DMS153 treated with DMSO at 0.1 percent for 48 hours (cell line): ENCODE measurements at regions not wholly inside any gene's neighbourhood (a gene's known extent, or its start where the extent isn't known, plus 50 kb on each side); places are given as distances from the start of the nearest gene placed in this dataset.
"Not testable (repeated sequence)": the region's sequence is repeated elsewhere in the genome, so short reads cannot be mapped to it uniquely, and the experiment has no call there.

Experiments used
- DNase-seq: peaks from one replicate; lab custom pipeline; 2025; ENCODE audit not compliant: unreplicated experiment; lab: John Stamatoyannopoulos, UW

DNA sequence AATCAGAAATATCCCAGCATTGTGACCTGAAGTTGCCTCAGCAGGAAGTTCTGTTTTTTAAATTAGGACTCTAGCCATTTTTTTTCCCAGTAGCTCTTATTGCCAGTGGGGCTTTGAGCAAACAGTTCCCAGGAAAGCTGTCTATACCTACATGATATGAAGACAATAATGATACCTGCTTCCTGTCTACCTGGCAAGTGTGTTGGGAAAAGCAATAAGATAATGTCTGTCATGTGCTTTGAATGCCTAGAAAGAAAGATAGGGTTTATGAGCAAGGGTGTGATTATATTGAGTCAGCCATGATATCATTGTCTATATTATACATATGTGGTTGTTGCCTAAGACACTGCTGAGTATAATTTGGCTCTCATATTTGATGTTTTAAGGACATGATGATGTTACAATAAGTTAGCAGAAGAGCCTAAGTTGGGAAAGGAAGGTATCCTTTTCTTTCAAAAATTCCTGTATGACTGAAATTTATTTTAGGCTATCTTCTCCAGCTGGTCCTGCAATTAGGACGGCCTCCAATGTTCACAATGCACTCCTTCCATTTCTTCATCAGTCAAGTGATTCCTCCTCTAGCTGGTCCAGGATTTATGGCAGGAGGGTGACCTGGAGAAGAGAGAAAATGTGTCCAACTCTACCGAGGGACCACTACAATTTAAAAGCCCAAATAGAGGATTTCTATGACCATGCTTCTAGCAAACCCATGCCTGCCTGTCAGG is 99.6 kb upstream of the CDC42BPA start:
- DNase-seq, result peak; percentile 33

DNA sequence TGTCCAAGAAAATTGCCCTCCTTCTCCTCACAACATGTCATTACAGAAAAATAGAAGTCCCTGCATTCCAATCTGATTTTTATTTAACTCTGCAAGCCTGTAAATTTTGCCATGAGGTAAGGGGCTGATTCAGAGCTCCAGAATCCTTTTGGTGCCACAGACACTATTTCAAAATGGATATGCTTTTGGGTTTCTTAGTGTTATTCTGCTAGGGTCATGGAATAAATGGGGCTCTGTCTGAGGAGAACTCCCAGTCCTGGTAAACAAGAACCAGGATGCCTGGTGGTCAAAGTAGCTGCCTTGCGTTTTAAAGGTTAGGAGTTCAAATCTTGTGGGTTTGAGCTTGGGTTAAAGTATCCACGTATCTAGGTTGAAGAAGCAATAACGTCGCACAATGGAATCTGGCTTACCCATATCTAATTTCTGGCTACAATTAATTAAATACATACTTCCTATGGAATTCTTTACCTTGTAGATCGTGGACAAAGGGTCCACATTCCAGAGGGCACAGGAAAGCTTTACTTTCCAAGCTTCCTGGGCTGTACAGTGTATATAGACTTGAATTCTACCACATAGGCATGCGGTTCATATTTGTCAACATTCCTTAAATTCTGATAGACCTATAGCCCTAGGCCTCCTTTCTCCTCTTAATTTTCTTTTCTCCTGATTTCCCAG is 98.0 kb upstream of the CDC42BPA start:
- no peak for DNase-seq

DNA sequence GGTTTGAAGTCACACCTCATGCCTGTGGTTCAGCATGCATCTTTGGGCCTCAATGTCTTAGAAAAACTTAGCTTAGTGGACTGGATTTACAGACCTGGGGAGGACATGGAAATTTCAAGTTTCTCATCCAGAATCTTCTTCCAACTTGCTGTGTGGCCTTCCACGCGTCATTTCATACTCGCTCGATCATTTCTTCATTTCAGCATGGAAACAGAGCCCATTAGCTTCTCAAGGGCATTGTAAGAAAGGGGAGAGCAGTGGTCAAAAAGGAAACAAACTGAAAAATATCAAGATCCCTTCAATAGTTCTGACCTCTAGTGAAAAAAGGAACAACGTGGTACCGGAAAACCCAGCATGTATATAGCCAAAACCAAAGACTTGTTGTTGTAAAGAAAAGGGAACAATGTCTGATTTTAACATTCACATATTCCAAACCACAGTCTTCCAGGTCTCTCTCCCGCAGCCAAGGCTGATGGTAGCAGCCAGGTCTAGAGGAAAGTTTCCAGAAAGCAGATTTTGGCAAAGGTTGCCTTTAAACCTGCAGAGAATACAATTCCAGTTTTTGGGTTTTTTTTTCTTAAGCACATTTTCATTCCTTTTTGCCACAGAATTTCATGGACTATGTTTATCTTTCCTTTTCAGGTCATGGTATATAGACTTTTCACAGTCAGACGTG is 97.0 kb upstream of the CDC42BPA start:
- no peak for DNase-seq

DNA sequence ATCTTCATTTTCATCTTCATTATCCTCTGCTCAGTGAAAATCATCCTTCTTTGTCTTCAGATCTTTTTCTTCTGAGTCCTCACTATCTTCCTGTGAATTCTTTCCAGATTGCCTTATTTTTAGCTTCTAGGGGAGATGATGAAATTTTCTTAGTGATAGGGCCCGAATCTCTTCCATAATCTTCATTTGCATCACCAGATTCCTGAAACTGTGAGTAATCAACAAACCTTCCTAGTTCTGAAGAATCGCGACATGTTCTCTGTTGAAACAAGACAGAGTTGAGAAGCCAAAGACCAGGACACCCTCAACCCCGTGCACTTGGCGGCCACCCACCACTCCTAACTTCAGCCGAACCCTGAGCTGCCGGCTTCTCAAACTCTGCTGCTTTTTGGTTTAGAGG is 92.8 kb upstream of the CDC42BPA start:
- no peak for DNase-seq

DNA sequence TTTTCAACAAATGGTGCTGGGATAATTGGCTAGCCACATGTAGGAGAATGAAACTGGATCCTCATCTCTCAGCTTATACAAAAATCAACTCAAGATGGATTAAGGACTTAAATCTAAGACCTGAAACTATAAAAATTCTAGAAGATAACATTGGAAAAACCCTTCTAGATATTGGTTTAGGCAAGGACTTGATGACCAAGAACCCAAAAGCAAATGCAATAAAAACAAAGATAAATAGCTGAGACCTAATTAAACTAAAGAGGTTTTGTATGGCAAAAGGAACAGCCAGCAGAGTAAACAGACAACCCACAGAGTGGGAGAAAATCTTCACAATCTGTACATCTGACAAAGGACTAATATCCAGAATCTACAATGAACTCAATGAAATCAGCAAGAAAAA is 88.0 kb upstream of the CDC42BPA start:
- not testable (repeated sequence) for DNase-seq

DNA sequence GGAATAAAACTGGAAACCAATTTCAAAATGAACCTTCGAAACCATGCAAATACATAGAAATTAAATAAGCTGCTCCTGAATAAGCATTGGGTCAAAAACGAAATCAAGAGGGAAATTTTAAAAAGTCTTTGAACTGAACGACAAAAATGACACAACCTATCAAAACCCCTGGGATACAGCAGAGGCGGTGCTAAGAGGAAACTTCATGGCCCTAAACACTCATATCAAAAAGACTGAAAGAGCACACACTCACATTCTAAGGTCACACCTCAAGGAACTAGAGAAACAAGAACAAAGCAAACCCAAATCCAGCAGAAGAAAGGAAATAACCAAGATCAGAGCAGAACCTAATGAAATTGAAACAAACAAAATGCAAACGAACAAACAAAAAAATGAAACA is 85.2 kb upstream of the CDC42BPA start:
- no peak for DNase-seq

DNA sequence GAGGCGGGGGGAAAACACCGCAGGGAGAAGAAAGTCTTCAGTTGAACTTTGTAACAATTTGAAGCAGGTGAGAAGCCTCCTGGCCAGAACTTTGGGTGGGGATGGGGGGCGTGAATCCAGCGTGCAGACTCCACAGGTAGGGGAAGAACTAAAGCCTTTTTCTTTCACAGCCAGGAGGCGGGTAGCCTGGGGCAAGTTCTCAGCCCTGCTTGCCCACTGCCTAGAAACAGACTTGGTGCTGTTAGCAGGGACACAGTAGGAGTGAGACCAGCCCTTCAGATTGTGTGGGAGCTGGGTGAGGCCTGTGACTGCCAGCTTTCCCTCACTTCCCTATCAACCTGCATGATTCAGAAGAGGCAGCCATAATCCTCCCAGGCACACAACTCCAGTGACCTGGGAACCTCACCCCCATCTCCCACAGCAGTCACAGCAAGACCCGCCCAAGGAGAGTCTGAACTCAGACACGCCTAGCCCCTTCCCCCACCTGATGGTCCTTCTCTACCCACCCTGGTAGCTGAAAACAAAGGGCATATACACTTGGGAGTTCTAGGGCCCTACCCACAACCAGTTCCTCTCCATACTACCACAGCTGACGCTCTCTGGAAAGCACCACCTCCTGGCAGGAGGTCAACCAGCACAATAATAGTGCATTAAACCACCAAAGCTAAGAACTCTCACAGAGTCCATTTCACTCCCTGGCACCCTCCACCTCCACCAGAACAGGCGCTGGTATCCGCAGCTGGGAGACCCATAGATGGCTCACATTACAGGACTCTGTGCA is 83.5 kb upstream of the CDC42BPA start:
- no peak for DNase-seq

DNA sequence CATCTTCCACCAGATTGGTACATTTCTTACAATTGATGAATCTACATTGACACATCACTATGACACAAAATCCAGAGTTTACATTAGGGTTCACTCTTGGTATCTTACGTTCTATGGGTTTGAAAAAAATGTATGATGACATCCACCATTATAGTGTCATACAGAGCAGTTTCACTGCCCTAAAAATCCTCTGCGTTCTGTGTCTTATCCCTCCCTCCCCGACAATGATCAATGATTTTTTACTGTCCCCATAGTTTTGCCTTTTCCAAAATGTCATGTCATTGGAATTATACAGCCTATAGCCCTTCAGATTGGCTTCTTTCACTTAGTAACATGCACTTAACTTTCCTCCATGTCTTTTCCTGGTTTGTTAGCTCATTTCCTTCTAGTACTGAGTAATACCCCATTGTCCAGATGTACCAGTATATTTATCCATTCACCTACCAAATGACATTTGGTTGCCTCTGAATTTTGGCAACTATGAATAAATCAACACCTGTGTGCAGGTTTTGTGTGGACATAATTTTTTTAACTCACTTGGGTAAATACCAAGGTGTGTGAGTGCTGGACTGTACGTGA is 80.9 kb upstream of the CDC42BPA start:
- DNase-seq, result no peak

DNA sequence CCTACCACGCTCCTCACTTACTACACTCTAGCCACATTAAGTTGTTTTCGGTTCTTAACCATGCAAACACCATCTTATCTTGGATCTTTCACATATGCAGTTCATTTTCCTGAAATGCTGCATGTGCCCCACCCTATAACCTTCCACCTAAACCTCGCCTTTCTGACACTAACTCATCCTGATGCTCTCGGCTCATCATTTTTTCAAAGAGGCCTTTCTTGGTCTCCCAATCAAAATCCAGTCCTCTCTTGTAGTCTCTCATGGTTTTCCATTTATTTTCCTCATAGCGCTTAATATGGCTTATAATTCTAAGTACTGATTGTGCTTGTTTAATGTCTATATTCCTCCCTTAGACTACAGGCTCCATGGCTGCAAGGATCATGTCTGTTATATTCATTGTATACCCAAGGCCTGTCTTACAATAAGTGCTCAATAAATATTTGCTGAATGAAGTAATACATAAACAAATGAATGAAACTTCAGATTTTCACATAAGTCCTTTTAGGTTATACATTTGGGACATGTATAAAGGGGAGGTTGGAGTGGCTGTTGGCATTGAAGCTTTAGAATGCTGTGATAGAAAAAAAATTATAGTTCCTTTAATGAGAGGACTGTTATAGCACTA is 79.2 kb upstream of the CDC42BPA start:
- no peak for DNase-seq

DNA sequence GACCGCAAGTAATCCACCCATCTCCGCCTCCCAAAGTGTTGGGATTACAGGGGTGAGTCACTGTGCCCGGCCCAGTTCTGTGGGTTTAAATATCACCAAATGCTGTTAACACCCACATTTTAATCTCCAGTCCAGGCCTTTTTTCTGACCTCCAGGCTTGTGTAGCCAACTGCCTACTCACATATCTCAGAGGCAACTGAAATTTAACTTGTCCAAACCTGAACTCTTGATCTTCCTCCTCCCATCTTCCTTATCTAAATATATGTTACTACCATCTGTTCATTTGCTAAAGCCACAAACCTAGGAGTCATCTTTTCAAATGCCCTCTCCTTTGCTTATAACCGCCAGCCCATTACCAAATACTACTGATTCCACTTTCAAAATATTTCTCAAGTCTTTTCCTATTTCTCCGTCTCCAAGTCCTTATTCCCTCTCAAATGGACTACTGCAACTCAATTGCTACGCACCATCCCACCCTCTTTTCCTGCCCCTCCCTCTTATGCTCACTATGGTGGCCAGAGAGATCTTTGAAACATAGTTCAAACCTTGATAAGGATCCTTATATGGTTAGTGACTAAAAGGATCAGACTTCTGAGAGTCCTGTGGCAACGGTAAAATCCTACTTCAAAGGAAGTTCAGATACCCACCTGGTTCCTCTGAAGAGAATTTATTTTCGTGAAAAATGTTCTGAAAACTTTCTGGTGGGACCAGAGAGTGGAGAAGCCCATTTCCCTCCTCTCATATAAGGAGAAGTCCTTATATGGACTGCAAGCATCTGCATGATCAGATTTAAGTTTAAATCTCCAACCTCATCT is 78.5 kb upstream of the CDC42BPA start:
- no peak for DNase-seq

DNA sequence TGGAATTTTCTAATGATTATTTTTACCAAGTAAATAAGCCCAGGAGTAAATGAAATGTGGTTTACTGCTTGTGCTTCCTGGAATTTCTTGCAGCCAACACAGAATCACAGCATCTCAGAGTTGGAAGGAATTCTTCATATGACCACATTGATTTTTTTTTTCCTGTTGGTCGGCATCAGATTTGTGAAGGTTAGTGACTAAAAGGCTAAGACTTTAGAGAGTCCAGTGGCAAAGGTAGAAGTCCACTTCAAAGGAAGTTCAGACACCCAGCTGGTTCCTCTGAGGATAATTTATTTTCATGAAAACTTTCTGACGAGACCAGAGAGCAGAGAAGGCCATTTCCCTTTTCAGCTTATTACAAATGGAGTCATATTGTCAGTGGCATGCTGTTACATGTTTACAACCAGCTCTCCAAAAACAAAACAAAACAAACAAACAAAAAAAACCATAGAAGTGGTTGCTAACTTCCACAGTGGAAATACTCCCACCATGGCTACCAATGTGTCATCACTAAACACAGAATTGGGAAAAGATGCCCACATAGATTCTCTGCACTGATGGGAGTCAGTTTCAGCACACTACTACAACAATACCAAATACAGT is 77.2 kb upstream of the CDC42BPA start:
- no peak for DNase-seq

DNA sequence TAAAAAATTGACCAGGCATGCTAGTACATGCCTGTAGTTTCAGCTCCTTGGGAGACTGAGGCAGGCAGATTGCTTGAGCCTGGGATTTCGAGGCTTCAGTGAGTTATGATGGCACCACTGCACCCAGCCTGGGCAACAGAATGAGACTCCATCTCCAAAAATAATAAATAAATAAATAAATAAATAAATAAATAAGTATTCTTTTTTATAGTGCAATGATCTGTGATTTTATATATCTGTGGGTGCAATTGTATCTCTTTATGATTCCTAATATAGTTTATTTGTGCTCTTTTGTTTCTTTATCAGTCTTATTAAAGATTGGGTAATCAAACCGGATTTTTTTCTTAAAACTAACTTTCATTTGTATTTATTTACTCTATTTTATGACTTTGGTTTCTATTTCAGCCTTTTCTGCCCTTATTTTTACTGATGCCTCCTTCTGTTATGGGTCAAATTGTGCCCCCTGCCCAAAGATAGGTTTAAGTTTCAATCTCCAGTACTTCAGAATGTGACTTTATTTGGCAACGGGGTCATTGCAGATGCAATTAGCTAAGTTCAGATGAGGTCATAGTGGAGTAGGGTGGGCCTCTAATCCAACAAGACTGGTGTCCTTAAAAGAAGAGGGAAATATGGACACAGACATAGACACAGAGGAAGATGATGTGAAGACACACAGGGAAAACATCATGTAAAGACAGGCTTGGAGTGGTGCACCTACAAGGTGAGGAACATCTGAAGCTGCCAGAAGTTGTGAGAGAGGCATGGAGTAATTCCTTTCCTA is 74.9 kb upstream of the CDC42BPA start:
- no peak for DNase-seq

DNA sequence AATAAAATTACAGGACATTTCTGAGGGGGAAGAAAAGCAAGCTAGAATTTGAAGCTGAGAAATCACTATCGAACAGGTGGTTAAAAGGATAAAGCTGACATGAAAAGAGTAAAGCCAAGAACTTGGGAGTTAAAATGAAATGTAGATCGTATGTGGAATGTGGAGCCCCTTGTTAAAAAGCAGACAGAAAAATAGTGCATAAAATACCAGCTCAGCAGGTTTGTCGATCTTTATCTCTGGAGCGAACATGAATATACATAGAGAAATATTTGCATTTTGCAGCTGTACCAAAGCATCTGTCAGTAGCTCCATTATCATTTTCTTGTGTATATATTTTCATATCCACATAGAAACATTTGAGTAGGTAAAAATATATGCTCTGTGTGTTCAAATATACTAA is 73.6 kb upstream of the CDC42BPA start:
- no peak for DNase-seq

DNA sequence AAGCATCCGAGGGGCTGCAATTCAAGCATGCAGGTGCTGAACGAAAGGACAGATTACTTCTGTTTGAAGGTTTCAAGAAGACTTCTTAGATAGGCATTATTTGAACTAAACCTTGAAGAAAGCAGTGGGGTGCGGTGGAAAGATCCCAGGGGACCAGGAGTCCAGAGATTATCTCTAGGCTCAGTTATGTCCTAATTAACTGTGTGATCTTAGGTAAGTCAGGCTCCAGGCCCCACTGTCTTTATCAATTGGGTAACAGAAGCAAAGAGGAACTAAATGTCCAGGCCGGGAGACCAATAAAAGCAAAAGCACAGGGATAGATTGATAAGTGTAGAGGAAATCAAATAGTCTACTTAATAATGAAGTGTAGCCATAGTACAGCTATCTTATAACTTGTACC is 72.9 kb upstream of the CDC42BPA start:
- DNase-seq, result no peak

DNA sequence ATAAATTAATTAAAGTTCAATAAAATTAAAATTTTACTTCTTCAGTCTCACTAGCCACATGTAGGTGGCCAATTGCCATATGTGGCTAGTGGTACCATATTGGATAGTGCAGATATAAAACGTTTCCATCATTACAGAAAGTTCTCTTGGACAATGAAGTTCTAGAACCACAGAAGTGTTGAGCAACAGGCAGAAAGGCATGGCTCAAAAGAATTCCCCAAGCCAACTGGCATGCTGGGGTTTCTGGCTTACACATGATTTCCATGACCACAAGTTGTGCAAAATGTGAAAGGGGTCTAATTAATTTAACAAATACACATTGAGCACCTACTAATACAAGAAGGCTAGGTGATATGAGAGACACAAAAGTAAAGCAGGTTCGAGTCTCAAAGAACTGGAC is 72.2 kb upstream of the CDC42BPA start:
- DNase-seq, result no peak

DNA sequence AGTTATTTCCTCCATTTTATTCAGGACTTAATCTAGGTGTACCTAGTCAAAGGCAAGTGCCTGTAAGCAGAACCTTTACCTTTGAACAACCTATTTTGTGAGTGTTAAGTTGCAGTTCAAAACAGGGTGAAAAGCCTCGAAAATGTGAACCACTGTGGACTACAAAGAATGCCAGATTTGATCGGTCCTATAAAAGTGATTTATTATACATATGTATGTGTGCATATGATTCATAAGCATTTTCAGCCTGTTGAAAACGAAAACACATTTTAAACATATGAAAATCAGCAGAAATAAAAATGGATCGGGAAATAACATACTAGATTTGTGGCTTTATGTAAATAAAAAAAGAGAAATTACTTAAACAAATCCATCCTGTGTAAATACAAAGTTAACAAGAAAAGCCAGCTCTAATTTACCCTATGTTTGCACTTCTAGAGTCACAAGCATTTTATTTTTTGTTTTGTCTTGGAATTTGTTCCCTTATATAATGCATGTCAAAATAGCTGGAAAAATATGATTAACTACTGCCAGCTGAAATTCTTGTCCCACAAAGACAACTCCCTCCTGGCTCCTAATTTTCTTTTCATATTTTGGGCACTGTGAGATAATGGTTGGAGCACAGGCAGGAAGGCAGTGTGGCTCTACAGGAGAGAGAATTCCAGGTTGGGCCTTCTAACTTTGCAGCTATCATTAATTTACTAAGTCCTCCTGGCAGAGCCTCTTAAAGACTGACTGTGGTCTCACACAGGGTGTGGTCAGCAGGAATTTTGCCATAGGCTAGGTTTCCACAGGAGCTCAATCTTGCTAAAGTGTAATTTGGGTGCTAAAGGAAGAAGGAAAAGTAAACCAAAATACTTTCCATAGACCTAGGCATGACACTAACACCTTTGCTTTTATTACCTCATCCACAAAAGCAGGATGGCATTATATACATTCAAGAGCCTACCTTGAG is 70.2 kb upstream of the CDC42BPA start:
- no peak for DNase-seq

DNA sequence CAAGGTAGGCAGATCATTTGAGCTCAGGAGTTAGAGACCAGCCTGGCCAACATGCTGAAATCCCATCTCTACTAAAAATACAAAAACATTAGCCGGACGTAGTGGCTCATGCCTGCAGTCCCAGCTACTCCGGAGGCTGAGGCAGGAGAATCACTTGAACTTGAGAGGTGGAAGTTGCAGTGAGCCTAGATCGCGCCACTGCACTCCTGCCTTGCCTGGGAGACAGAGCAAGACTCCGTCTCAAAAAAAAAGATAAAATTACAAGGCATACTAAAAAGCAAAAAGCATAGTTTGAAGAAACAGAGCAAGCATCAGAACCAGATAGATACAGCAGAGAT is 61.2 kb upstream of the CDC42BPA start:
- no peak for DNase-seq
